Femur (tissue), 1 donor: ENCODE measurements at regions not wholly inside any gene's neighbourhood (a gene's known extent, or its start where the extent isn't known, plus 50 kb on each side); places are given as distances from the start of the nearest gene placed in this dataset.

Experiments
- DNase-seq: peaks from one replicate; pipeline ENCODE4 v3.0.0-alpha.2; 2017

- no peak for DNase-seq
Observed at GRCh38 chr3:168273917-168274316, 178.2 kb upstream of the GOLIM4 start.

DNA sequence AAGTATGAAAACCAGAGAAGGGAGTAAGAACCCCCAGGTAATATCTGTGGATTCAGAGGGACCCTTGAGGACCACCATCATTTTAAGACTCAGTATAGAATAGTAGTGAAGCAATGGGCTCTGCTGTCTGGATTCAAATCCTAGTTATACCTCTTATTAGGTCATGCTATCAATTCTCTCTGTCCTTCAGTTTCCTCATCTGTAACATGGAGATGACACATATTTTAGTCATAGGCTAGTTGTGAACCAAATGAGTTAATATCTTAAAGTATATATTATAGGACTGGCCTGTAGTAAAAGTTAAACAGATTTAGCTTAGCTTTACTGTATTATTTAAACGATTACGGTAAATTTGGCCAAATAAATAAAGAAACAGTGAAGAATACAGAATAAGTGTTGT lies 177.3 kb upstream of the GOLIM4 start:
- DNase-seq: no peak

DNA sequence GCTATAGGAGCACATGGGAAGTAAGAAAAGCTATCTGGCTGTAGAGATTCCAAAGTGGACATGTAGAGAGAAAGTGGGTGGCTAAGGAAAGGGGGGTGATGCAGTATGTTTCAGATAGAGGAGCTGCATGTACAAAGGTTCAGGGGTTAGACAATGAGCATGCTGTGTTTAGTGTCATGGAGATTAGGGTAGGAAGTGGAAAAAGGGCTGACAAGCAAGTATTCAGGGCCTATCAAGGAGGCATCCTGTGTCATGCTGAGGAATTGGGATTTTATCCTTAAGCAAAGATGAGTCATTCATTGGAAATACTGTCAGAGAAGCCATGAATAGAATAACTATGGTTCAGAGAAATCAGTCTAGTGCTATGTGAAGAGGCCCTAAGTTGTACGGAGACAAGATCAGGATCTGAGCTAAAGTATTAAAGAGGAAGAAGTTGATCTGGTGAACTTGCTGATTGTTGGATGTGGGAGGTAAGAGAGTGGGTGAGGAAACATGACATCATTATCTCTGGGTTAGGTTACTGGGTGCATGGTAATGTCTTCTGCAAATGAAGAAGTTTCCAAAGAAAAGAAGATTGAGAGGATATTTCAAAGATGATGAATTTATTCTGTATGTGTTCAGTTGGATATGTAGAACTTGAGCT lies 176.7 kb upstream of the GOLIM4 start:
- DNase-seq: no peak

DNA sequence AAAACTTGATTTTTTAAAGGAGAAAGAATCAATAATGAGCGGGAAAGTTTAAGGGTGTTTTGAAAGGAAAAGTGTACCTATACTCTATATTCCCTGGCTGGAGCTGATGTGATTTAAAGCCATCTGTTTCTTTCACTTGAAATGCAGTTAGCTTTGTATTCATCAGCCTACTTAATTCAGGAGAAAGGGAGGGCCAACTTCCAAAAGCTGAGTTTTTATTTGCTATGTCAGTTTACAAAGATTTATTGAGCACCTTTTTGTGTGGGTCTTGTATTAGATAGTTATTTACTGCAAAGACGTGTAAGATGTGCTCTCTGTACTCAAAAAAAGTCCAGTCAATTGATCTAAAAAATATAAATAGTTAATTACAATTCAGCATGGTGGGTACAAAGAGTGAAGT lies 176.2 kb upstream of the GOLIM4 start:
- no peak for DNase-seq

GRCh38 chr3:168269001-168269400 lies 173.3 kb upstream of the GOLIM4 start:
- DNase-seq: no peak

GRCh38 chr3:168267179-168267578 lies 171.5 kb upstream of the GOLIM4 start:
- no peak for DNase-seq

DNA sequence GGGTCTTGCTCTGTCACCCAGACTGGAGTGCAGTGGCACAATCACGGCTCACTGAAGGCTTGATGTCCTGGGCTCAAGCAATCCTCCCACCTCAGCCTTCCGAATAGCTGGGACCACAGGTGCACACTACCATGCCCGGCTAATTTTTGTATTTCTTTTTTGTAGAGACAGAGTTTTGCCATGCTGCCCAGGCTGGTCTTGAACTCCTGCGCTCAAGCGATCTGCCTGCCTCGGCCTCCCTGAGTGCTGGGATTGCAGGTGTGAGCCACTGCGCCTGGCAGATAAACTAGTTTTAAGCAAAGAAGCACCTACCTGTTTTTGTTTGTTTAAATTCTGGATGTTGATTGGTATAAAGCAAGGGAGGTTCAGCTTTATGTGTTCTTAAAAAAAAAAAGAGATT lies 170.6 kb upstream of the GOLIM4 start:
- no peak for DNase-seq

DNA sequence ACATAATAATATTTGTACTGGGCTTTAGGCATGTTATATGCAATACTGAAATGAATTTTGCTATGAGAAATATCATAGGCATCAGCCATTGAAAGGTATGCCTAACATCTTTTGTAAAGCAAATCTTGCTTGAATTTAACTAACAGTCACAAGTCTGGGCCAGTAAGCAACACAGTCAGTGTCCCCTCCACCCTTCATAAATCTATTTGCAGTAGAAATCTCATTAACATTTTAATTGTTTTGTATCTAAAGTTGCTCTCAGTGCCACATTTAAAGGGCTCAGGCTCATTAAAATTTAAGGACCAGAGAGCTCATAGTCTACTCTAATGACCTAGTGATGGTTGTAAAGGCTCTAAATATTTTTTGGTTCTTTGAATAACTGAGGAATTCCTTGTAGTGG lies 167.2 kb upstream of the GOLIM4 start:
- no peak for DNase-seq

DNA sequence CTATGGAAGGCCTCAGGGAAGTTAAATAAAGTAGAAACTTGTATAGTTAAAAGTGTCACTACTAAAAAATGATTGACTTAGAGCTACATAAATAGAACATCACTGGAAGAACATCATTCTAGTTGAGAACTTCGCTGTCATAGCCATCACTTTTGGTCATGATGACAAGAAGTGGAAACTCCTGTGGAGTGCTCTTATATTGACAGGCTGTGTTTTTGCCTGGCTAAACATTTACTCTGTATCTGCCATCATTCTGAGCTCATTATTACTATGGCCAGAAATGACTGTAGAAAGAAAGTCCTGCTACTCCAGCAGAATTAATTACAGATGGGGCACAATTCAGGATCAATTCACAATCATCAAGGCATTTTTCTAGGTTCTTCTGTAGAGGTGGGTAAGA lies 165.1 kb upstream of the GOLIM4 start:
- DNase-seq: no peak

DNA sequence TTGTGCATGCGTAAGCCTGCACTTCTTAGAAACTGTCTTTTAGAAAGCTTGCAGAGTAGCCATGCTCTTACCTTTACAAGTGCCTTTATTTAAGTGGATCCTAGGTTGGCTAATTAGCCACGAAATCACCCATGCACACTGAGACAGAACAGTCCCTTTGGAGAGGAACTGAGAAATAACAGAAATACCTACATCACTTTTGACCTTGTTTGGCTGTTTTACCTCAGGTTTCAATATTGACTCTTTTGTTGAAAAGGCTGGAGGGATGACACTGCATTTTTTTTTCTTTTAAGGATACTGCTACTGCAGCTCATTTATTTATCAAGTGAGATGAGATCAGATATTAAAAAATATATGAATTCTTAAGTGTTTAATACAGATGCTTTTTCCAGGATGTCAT lies 155.6 kb upstream of the GOLIM4 start:
- DNase-seq: no peak

GRCh38 chr3:168250415-168250861 lies 154.7 kb upstream of the GOLIM4 start:
- DNase-seq: no peak

DNA sequence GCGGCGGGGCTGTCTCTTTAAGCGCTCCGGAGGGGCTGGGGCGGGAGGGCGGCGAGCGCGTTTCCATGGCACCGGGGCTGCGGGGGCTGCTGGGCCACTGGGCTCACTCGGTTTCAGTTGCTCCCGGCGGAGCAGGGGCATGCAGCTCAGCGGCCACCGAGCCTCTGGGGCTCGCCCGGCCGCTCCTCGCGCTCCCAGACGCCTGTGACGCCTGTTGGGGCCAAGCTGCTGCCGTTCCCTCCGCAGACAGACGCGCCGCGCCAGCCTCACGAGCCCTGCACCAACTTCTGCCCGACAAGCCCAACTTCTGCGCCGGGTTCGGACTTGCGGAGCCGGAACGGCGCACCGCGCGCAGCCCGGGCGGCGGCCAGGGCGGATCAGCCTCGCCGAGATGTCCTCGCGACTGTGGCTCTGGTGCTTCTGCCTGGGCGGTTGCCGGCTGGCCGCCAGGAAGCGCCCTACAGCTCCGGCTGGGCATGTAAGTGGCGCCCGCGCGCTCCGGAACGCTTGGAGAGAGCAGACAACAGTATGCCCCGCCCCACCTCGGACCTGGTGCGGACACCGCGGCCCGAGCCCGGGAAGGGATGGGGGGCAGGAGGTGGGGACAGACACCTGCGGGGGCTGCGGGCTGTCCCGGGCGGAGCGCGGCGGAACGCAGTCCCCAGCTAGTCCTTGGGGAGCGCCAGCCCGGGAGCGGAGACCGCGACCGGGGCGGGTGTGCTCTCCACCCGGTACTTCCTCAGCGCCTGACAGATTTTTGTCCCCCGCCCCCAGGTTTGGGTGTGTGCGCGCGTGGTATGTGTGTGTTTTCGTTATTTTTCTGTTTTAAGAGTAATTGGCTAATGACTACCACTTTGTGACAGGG lies 154.1 kb upstream of the GOLIM4 start:
- peak; percentile 80 for DNase-seq

- DNase-seq: no peak
Observed at GRCh38 chr3:168249205-168249549, 153.5 kb upstream of the GOLIM4 start.

GRCh38 chr3:168248383-168249204 lies 152.9 kb upstream of the GOLIM4 start:
- DNase-seq: peak; percentile 61

DNA sequence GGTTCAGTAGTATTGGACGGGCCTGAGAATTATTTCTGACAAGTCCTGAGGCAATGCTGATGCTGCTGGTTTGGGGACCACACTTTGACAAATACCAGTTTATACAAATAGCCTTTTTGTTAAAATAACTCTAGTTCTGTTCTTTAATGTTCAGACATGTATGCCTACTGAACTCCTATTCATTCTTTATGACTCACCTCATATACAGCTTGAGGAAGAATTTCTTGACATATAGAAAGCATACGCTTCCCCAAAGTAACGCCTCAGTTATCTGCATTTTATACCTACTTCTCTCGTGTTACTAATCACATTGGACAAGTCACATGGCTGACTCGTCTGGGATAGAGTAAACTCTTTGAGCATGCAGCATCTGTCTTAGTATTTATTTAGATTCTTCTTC lies 145.4 kb upstream of the GOLIM4 start:
- no peak for DNase-seq

DNA sequence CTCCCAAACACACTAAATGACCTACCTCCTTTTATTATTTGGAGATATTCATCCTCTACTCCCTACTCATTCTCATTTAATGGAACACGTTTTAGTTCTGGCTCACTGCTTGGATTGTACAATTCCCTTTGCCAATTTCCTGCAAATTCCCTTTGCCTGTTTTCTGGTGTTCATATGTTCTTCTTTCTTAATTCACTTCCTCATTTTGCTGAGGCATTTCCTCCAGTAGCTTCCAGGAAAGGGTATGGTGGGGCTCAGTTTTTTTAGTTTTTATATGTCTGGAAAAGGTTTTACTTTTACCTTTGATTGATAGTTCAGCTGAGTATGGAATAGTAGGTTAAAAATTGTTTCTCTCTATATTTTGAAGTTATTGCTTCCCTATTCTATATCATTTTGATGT lies 143.6 kb upstream of the GOLIM4 start:
- no peak for DNase-seq

DNA sequence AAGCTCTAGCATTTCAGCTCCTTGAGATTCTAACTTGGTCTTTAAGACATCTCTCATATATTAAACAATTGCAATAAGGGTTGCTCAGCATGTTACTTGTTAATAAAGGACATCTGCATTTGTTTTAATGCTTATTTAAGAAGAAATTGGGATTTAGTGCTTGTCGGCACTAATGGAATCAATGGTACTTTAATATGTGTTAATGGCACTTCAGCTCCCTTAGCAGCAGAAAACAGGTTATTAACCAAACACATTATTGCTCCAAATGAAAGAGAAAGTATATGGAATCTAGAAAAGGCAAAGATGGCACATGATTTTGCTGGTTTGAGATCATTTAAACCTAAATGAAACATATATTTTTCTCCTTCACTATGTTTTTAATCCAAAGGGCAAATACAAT lies 137.3 kb upstream of the GOLIM4 start:
- DNase-seq: no peak

- DNase-seq: no peak
Observed at GRCh38 chr3:168223085-168223484, 127.4 kb upstream of the GOLIM4 start.

- no peak for DNase-seq
Observed at GRCh38 chr3:168220556-168220955, 124.8 kb upstream of the GOLIM4 start.

GRCh38 chr3:168219530-168219929 lies 123.8 kb upstream of the GOLIM4 start:
- DNase-seq: no peak

DNA sequence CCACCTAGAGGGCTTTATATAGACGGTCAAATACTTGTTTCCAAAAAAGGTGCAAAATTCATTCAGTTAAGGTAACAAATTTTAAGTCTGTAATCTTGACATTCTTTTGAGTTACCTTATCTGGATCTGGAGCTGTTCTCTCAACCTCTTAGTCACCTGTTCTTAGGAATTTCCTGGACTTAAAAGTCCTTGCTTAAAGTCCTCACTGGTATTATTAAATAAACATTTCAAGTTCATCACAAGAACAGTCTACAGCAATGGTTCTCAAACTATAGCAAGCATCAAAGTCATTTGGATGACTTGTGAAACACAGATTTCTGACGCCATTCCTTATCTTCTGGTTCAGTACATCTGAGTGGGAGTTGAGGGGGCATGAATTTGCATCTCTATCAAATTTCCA lies 122.9 kb upstream of the GOLIM4 start:
- DNase-seq: no peak

DNA sequence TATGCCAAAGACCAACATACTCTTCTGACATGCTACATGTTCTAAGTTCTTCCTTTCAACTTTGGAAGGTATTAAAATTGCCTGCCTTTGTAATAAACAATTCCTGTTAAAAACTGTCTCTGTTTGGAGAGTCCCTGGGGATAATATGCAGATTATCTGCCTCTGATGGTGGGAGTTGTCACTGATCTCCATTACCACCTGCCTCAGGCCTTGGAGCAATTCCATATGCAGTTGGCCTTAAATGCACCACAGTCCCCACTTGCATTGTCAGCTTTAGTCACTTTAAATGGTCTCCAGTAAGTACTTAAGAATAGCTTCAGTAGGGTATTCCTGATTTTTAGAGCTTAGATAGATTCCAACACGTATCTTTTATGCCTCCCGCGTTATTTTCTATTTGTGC lies 121.1 kb upstream of the GOLIM4 start:
- DNase-seq: no peak

DNA sequence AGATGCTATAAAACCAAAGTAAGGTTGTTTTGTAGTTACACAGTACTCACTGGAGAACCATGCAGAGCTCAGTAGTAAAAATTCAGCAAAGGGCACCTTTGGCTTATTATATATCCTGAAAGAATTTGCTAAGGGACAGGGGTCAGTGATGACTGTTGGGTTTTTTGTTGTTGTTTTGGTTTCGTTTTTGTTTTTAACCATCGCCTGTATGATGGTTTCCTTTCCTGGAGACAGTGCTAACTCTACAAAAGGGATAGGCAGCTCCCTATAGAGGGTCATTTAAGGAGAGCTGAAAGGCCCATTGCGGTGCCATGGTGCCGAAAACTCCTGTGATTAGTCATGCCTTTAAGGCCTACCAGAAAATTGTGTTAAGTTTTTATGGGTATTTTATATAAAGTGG lies 118.2 kb upstream of the GOLIM4 start:
- DNase-seq: no peak
